T-helper 2 cell treated with Interferon-gamma antibody and Interleukin-4, amounts not matched to agents 100 ng/mL and 5 ng/mL, for 36 hours (primary cell): ENCODE measurements at regions not wholly inside any gene's neighbourhood (a gene's known extent, or its start where the extent isn't known, plus 50 kb on each side); places are given as distances from the start of the nearest gene placed in this dataset.
"Not testable (repeated sequence)": the region's sequence is repeated elsewhere in the genome, so short reads cannot be mapped to it uniquely, and the experiment has no call there.

ENCODE experiments used
- intact Hi-C: fragments of 100-400 bp; cut with micrococcal nuclease; formaldehyde crosslinking; loops from one replicate; pipeline ENCODE4 v1.15.1; 2023

- intact Hi-C loops, result no loop called here
Observed at GRCh38 chr5:74404574-74405508, 235.7 kb downstream of the ENC1 start.

GRCh38 chr5:74403771-74404170 is 236.8 kb downstream of the ENC1 start:
- intact Hi-C loops, result no loop called here

GRCh38 chr5:74402553-74402952 is 238.0 kb downstream of the ENC1 start:
- intact Hi-C loops, result no loop called here

- intact Hi-C loops, result no loop called here
Observed at GRCh38 chr5:74401946-74402320, 238.6 kb downstream of the ENC1 start.

GRCh38 chr5:74401281-74401945 is 239.1 kb downstream of the ENC1 start:
- intact Hi-C loops, result no loop called here

GRCh38 chr5:74400067-74400466 is 240.5 kb downstream of the ENC1 start:
- intact Hi-C loops, result no loop called here

- intact Hi-C loops, result loop anchor here (10.0 kb wide), 1 partner anchor 248 kb away; the partner anchor contains the start of gene ENC1
Observed at GRCh38 chr5:74396913-74397622, 243.5 kb downstream of the ENC1 start.

GRCh38 chr5:74394916-74395880 is 245.3 kb downstream of the ENC1 start:
- intact Hi-C loops, result loop anchor here (10.0 kb wide), 1 partner anchor 250 kb away; the partner anchor contains the start of gene ENC1

- intact Hi-C loops, result loop anchor here (10.0 kb wide), 1 partner anchor 250 kb away; the partner anchor contains the start of gene ENC1
Observed at GRCh38 chr5:74394528-74394915, 246.0 kb downstream of the ENC1 start.

- intact Hi-C loops, result loop anchor here (10.0 kb wide), 1 partner anchor 251 kb away; the partner anchor contains the start of gene ENC1
Observed at GRCh38 chr5:74393943-74394342, 246.6 kb downstream of the ENC1 start.

GRCh38 chr5:74392711-74393351 is 247.7 kb downstream of the ENC1 start:
- intact Hi-C loops, result loop anchor here (10.0 kb wide), 1 partner anchor 252 kb away; the partner anchor contains the start of gene ENC1

- intact Hi-C loops, result loop anchor here (10.0 kb wide), 1 partner anchor 253 kb away; the partner anchor contains the start of gene ENC1
Observed at GRCh38 chr5:74391410-74391809, 249.1 kb downstream of the ENC1 start.

GRCh38 chr5:74390822-74391221 is 249.7 kb downstream of the ENC1 start:
- intact Hi-C loops, result loop anchor here (10.0 kb wide), 1 partner anchor 254 kb away; the partner anchor contains the start of gene ENC1

GRCh38 chr5:74390306-74390637 is 250.3 kb downstream of the ENC1 start:
- intact Hi-C loops, result loop anchor here (10.0 kb wide), 1 partner anchor 255 kb away; the partner anchor contains the start of gene ENC1

GRCh38 chr5:74389531-74390305 is 250.8 kb downstream of the ENC1 start:
- intact Hi-C loops, result loop anchor here (10.0 kb wide), 1 partner anchor 255 kb away; the partner anchor contains the start of gene ENC1

GRCh38 chr5:74388411-74388810 is 252.1 kb downstream of the ENC1 start:
- intact Hi-C loops, result not testable (repeated sequence)

- intact Hi-C loops, result no loop called here
Observed at GRCh38 chr5:74386571-74387334, 253.8 kb downstream of the ENC1 start.

GRCh38 chr5:74384851-74385250 is 255.7 kb downstream of the ENC1 start:
- intact Hi-C loops, result no loop called here
